GM12872 (cell line): ENCODE measurements at regions not wholly inside any gene's neighbourhood (a gene's known extent, or its start where the extent isn't known, plus 50 kb on each side); places are given as distances from the start of the nearest gene placed in this dataset.

ENCODE experiments used
- TF ChIP-seq, protein P1 (sequence below): IDR thresholded peaks from 3 replicates; pipeline ENCODE4 v1.5.1; 2011; ENCODE audit warnings: low read depth, mild to moderate bottlenecking, low read length, moderate library complexity; ENCODE audit not compliant: insufficient read depth

DNA sequence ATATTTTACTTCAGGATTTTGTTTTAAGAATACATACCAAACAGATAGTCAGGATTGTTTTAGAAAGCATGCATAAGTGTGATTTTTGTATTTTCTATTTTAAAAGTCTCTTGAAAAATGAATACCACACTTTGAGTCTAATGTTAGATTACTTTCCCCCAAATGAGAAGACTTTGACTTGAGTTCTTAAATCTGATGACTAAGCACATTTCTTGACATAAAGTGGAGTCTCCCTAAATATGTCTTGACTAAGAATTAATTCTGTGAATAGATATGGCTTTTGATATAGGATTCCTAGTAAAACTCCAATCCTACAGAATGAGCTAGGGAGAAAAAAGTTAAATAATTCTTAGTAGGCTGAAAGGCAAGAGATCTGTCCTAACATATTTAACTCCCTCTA lies 624.2 kb upstream of the SPRY2 start:
- TF ChIP-seq, protein P1, sequence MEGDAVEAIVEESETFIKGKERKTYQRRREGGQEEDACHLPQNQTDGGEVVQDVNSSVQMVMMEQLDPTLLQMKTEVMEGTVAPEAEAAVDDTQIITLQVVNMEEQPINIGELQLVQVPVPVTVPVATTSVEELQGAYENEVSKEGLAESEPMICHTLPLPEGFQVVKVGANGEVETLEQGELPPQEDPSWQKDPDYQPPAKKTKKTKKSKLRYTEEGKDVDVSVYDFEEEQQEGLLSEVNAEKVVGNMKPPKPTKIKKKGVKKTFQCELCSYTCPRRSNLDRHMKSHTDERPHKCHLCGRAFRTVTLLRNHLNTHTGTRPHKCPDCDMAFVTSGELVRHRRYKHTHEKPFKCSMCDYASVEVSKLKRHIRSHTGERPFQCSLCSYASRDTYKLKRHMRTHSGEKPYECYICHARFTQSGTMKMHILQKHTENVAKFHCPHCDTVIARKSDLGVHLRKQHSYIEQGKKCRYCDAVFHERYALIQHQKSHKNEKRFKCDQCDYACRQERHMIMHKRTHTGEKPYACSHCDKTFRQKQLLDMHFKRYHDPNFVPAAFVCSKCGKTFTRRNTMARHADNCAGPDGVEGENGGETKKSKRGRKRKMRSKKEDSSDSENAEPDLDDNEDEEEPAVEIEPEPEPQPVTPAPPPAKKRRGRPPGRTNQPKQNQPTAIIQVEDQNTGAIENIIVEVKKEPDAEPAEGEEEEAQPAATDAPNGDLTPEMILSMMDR: no peak

DNA sequence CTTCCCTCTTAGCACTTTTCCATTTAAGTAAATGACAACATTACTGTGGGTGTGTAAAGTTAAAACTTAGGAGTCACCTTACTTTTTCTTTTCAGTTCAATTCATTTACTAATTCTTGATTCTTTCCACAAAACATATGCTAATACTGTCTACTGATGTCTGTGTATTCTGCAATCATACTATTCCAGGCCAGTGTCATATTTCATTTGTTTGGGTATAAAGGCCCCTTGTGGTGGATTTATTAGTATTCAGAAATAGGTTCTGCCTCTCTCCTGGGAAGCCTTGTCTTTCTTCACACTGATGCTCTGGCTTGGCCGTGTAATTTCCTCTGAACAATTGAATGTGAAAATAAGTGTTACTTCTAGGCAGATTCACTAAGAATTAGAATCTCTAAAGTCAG lies 621.9 kb upstream of the SPRY2 start:
- TF ChIP-seq, protein P1: no peak

DNA sequence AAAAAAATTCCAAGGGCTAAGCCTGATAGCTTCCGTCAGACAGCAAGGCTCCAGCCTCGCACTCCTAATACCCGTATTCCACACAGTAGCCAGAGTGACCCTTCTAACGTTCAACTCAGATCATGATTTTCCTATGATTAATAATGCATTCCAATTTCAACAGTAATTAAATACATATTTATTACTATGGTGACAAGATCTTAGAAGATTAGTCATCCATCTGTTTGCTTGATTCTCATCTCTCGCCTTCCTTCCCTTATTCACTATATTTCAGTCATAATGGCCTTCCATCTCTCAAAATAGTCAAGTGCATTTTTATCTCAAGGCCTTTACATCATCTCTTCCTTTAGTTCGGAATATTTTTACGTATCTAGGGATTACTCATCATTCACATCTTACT lies 621.2 kb upstream of the SPRY2 start:
- TF ChIP-seq, protein P1: no peak

DNA sequence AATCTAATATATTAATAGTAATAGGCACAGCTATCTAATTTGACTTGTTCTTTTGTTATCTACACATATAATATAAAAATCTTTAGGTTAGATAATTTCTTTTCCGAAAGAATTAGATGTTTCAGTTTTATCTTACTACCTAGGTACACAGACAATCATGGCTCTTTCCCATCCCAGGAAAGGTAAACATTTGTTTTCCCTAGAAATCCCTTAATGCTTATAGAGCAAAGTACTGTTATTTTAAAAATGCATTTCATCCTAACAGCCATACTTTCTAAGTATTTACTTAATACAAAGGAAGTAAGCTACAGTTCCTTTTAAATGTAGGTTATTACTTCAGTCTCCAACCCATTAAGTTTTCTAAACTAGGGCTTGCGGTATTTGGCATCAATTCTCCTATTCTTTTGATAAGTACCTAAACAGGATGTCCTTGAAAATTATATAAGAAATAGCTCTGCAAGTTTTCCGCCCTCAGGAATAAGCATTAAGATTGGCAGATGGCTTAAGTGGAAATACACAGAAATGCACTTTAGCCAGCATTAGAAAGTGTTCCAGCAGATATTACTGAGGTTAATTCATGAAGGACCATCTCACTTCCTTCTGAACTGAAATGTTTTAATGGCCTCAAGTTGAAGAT lies 616.2 kb upstream of the SPRY2 start:
- TF ChIP-seq, protein P1: no peak

DNA sequence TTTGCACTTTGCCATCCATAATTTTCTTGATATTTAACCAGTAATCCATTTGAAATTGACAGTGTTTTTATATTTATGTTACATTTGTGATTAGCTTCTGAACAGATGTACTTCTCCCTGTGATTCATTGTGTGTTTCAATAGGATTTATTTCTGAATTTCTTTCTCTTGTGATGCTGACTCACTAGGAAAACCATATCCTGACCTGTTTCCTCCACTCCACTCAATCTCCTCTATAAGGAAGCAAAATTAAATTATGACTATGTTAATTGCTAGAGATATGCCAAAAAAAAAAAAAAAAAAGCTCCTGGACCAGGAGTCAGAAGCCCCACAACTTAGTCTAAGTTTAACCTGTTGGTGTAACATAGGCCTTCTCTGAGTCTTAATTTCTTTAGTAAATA lies 614.6 kb upstream of the SPRY2 start:
- TF ChIP-seq, protein P1: no peak

DNA sequence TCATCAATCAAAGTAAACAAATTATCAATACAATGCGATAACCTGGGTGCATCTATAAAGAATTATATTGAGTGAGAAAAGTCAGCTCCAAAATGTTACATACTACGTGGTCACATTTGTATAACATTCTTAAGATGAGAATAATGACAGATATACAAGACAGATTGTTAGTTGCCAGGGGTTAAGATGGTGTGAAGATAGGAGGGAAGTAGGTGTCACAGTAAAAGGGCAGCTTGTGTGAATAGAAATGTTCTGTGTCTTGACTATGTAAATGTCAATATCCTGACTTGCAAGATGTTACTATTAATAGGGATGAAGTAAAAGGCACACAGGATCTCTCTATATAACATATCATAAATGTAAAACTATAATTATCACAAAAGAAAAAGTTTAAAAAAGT lies 611.2 kb upstream of the SPRY2 start:
- TF ChIP-seq, protein P1: no peak

DNA sequence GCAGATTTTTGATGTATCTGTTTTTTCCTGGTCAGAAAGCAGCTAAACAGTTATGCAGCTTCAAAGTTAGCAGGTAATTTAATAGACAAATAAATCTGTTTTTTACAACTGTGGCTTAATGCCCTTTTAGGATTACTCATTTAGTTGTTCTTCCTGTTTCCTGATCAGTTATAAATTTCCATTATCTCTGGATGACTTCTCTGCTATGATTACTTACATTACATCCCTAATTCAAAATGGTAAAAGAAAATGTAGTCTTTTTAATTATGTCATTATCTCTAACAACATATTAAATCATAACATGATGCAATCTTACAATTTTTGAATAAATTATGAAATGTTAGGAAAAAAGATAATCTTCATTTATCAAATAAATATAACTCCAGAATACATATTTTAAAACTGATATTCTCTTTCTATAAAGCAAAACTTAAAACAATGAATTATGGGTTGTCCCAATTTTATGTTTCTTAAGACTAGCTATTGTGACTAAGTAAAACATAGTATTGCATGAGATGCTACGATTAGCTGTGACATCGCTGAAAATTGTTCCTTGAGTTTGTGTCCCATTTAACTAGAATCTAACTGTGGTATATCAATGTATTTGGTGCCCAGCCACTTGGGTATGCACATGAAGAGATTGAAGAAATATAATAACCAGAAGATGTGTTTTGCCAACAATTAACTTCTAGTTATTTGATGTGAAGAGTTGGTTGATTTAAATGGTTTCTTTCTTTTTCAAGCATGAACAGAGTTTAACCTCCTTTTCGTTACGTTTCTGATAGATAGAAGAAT lies 605.3 kb upstream of the SPRY2 start:
- TF ChIP-seq, protein P1: no peak
